Smooth muscle cell (in vitro differentiated cells): ENCODE measurements at regions not wholly inside any gene's neighbourhood (a gene's known extent, or its start where the extent isn't known, plus 50 kb on each side); places are given as distances from the start of the nearest gene placed in this dataset.

Source experiments
- DNase-seq: peaks from one replicate; lab custom pipeline; 2025; ENCODE audit not compliant: unreplicated experiment; lab: John Stamatoyannopoulos, UW
- H2AFZ ChIP-seq: fragments of 200-600 bp; sonication (generic); 2 replicates; pipeline ENCODE4 v1.6.0; 2016; ENCODE audit warnings: antibody characterized with exemption, low read depth, mild to moderate bottlenecking
- H3F3A ChIP-seq: fragments of 200-600 bp; sonication (generic); 2 replicates; pipeline ENCODE4 v1.6.0; 2017; ENCODE audit warnings: antibody characterized with exemption, low read depth
- H3K27ac ChIP-seq: fragments of 200-600 bp; sonication (generic); 2 replicates; pipeline ENCODE4 v1.5.1; 2016; ENCODE audit warnings: low read depth, mild to moderate bottlenecking
- H3K27me3 ChIP-seq: fragments of 200-600 bp; sonication (generic); 2 replicates; pipeline ENCODE4 v1.6.1; 2016; ENCODE audit warnings: low read depth, mild to moderate bottlenecking
- H3K36me3 ChIP-seq: fragments of 200-600 bp; sonication (generic); 2 replicates; pipeline ENCODE4 v1.5.1; 2016; ENCODE audit warnings: low read depth
- H3K4me1 ChIP-seq: fragments of 200-600 bp; sonication (generic); 2 replicates; pipeline ENCODE4 v1.5.1; 2016; ENCODE audit warnings: low read depth
- H3K4me2 ChIP-seq: fragments of 200-600 bp; sonication (generic); 2 replicates; pipeline ENCODE4 v1.6.0; 2016; ENCODE audit warnings: mild to moderate bottlenecking
- H3K4me3 ChIP-seq: fragments of 200-600 bp; sonication (generic); 2 replicates; pipeline ENCODE4 v1.5.1; 2016; ENCODE audit warnings: mild to moderate bottlenecking
- H3K79me2 ChIP-seq: fragments of 200-600 bp; sonication (generic); 2 replicates; pipeline ENCODE4 v1.6.0; 2016; ENCODE audit warnings: low read depth, mild to moderate bottlenecking
- H3K9ac ChIP-seq: fragments of 200-600 bp; sonication (generic); 2 replicates; pipeline ENCODE4 v1.6.0; 2016; ENCODE audit warnings: low read depth
- H3K9me3 ChIP-seq: fragments of 200-600 bp; sonication (generic); replicated peaks from 2 replicates; pipeline ENCODE4 v1.5.1; 2016; ENCODE audit warnings: low read depth
- H4K20me1 ChIP-seq: fragments of 200-600 bp; sonication (generic); 2 replicates; pipeline ENCODE4 v1.6.0; 2016; ENCODE audit warnings: low read depth
- CTCF ChIP-seq: fragments of 200-600 bp; sonication (generic); IDR thresholded peaks from 2 replicates; pipeline ENCODE4 v1.5.1; 2017; ENCODE audit warnings: borderline replicate concordance, mild to moderate bottlenecking, antibody characterized with exemption; ENCODE audit not compliant: insufficient read depth, poor library complexity, severe bottlenecking
- WGBS: methylation state at CpG from one replicate; pipeline ENCODE4 v1.1.7; 2016; ENCODE audit warnings: low lambda C conversion rate; 5-methylcytosine and 5-hydroxymethylcytosine counted together

GRCh38 chr6:95517568-95517967 lies 59.8 kb upstream of the MANEA start:
- Histone ChIP-seq H3K4me1 (no peaks in the 10 kb centered on the region), H4K20me1 (no peaks in the 10 kb centered on the region), H3K4me2 (no peak overlapping the region), H3K9me3 (no peaks in the 10 kb centered on the region), H3K4me3 (no peak overlapping the region), H3K36me3 (no peaks in the 10 kb centered on the region), H3K27ac (no peak overlapping the region), H3K79me2 (no peaks in the 10 kb centered on the region), H3K9ac (no peak overlapping the region), H3F3A (no peaks in the 10 kb centered on the region), H3K27me3 (no peaks in the 10 kb centered on the region), H2AFZ (no peak overlapping the region)
- WGBS, result 80% methylated on average over 3 of the region's 3 CpGs
- DNase-seq, result no peak
- TF ChIP-seq CTCF, result no peak

GRCh38 chr6:95518630-95519227 lies 58.6 kb upstream of the MANEA start:
- WGBS, result 94% methylated on average over 15 of the region's 15 CpGs
- Histone ChIP-seq H4K20me1 (no peaks in the 10 kb centered on the region), H3F3A (no peaks in the 10 kb centered on the region), H3K4me3 (no peak overlapping the region), H3K27me3 (no peaks in the 10 kb centered on the region), H2AFZ (no peak overlapping the region), H3K79me2 (no peaks in the 10 kb centered on the region), H3K9ac (no peak overlapping the region), H3K4me1 (no peaks in the 10 kb centered on the region), H3K36me3 (no peaks in the 10 kb centered on the region), H3K27ac (no peak overlapping the region), H3K9me3 (no peaks in the 10 kb centered on the region), H3K4me2 (no peak overlapping the region)
- no peak for TF ChIP-seq CTCF
- no peak for DNase-seq

- Histone ChIP-seq H3K36me3 (no peaks in the 10 kb centered on the region), H3F3A (no peaks in the 10 kb centered on the region), H3K27ac (no peak overlapping the region), H3K9me3 (no peaks in the 10 kb centered on the region), H4K20me1 (no peaks in the 10 kb centered on the region), H3K79me2 (no peaks in the 10 kb centered on the region), H3K4me3 (no peak overlapping the region), H3K4me2 (no peak overlapping the region), H3K27me3 (no peaks in the 10 kb centered on the region), H3K9ac (no peak overlapping the region), H3K4me1 (no peaks in the 10 kb centered on the region), H2AFZ (no peak overlapping the region)
- DNase-seq, result no peak
- TF ChIP-seq CTCF, result no peak
- 95% methylated on average over 25 of the region's 28 CpGs for WGBS
Observed at GRCh38 chr6:95519228-95520037, 57.9 kb upstream of the MANEA start.

GRCh38 chr6:95521181-95521580 lies 56.2 kb upstream of the MANEA start:
- Histone ChIP-seq H3K27ac (no peak overlapping the region), H3K79me2 (no peaks in the 10 kb centered on the region), H3K4me1 (no peaks in the 10 kb centered on the region), H3K4me2 (no peak overlapping the region), H3K27me3 (no peaks in the 10 kb centered on the region), H3K4me3 (no peak overlapping the region), H3K9me3 (no peaks in the 10 kb centered on the region), H3K9ac (no peak overlapping the region), H2AFZ (no peak overlapping the region), H3K36me3 (no peaks in the 10 kb centered on the region), H4K20me1 (no peaks in the 10 kb centered on the region), H3F3A (no peaks in the 10 kb centered on the region)
- no peak for TF ChIP-seq CTCF
- DNase-seq, result no peak
- 80% methylated on average over 2 of the region's 2 CpGs for WGBS
